Suprapubic skin (tissue), 3 donors: ENCODE measurements at regions not wholly inside any gene's neighbourhood (a gene's known extent, or its start where the extent isn't known, plus 50 kb on each side); places are given as distances from the start of the nearest gene placed in this dataset.

ENCODE experiments used
- CTCF ChIP-seq, 2 donors: fragments of 200-600 bp in 1 of 2; fragments of 450-650 bp in 1 of 2; sonication (generic) in 1 of 2; IDR thresholded peaks; one replicate each; pipeline ENCODE4 v1.5.1; 2016 to 2019; ENCODE audit warnings: antibody characterized with exemption in 2 of 2, mild to moderate bottlenecking in 1 of 2, moderate library complexity in 1 of 2
- EP300 ChIP-seq: sonication (generic); formaldehyde crosslinking; IDR thresholded peaks from one replicate; pipeline ENCODE4 v1.6.1; 2017; ENCODE audit warnings: antibody characterized with exemption
- POLR2A ChIP-seq, 2 donors: fragments of 450-650 bp; IDR thresholded peaks; one replicate each; pipeline ENCODE4 v1.6.1; 2017; ENCODE audit warnings: antibody characterized with exemption in 2 of 2, mild to moderate bottlenecking in 2 of 2, moderate library complexity in 2 of 2

GRCh38 chr11:38721586-38722315 lies 2123.7 kb upstream of the RAG2 start:
- TF ChIP-seq POLR2A (IDR thresholded peaks at IDR 0.05) (no peak), CTCF (IDR thresholded peaks at IDR 0.05) (no peak), EP300 (no peak)
